ENCODE measurements at regions not wholly inside any gene's neighbourhood (a gene's known extent, or its start where the extent isn't known, plus 50 kb on each side); places are given as distances from the start of the nearest gene placed in this dataset.

DNA sequence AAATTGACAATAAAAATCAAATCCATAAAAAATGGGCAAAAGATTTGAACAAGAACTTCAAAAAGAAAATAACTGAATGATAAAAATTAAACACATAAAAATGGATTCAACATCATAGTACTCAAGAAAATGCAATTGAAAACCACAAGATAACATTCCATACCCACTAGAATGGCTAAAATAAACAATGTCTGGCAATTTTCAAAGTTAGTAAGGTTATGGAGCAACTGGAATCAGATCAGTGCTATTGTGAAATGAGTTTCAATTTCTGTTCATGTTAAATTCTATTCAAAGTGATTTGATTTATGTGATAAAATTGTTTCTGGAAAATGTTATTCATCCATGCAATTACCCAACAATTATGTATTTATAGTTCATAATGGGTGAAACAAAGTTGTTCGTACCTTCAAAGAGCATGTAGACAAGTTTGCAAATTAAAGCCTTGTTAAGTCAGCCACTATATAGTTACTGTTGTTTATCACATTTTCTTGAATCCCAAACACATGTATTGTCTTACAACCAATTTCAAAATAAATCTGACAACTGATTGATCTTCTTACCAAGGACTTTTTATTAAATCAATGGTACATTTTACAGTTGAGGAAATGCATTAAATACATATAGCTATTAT, 151.5 kb upstream of the CENPW start:
- H3K4me3 ChIP-seq (ENCODE audit: control insufficient read depth in 1 of 2, extremely low read depth in 1 of 2, low read length in 1 of 2) = no peak overlapping the region
- H3K27ac ChIP-seq (ENCODE audit: low read length) = no peak overlapping the region
- Mint-ChIP-seq H3K9me3 (no peaks in the 10 kb centered on the region), H3K27me3 (no peaks in the 10 kb centered on the region), H3K27ac (no peak overlapping the region), H3K4me3 (no peak overlapping the region), H3K36me3 (peaks cover 5% of the 10 kb centered on the region), H3K4me1 (no peaks in the 10 kb centered on the region)
- ChIA-PET POLR2A (no interaction called here), CTCF (no interaction called here)
- DNase-seq (no peak), ATAC-seq (replicated peaks in 1 of 4) (no peak)
- H3K9me3 ChIP-seq = no peaks in the 10 kb centered on the region
- no peaks in the 10 kb centered on the region for H3K27me3 ChIP-seq (replicated peaks in 1 of 2; ENCODE audit: control insufficient read depth in 2 of 2, extremely low read depth in 1 of 2, insufficient read depth in 2 of 2, low read length in 1 of 2)
- no CpG with 5 or more reads among the region's 1 CpG for WGBS (ENCODE audit: insufficient coverage)
- H3K36me3 ChIP-seq (ENCODE audit: control insufficient read depth in 2 of 2, extremely low read depth in 1 of 2, insufficient read depth in 1 of 2, low read length in 1 of 2) = no peaks in the 10 kb centered on the region
- H3K4me1 ChIP-seq (ENCODE audit: control insufficient read depth in 1 of 2, extremely low read depth in 1 of 2, insufficient read depth in 2 of 2, low read length in 2 of 2) = no peaks in the 10 kb centered on the region

DNA sequence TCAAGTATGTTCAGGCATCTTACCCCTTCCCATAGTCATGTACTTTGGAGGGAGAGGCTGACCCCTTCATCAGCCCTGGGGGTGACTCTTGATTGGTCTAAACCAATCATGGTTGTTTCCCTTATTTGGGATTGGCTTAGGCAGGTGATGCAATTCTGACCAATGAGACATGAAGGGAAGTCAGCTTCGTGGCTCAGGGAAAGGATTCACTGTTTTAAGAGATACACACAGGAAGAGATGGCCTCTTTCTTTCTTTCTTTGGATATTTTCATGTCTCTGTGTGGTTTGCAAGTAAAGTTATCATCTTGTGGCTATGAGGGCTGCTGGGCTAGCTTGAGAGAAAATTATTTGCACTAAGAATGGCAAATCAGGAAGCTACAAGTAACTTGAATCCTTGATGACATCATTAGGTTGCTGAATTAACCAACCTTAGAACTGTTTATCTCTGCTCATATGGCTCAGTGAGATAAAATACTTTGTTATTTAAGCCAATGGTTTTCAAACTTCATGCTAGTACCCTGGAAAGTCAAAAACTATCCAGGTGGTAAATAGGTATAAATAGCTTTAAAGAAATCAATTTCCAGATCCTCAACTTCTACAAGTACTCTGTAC, 144.2 kb upstream of the CENPW start:
- CTCF ChIA-PET = no interaction called here

DNA sequence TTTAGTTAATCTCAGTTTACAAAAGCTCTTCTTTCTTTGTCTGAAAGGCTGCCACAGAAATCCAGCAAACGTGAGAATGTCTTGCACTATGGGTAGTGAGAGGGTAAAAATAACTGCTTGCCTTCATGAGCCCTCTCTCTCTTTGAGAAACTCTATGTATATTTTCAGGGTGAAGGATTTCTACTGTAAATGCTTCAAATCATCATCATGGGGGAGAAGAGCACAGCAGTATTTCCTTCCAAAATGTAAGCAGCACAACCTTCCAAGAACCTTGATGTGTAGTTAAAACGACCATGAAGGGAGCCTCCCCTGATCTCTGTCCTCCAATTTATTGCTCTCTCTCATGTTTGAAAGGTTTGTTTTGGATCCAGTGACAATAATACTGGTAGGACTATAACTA, 141.3 kb upstream of the CENPW start:
- H3K9me3 ChIP-seq = no peaks in the 10 kb centered on the region
- no peaks in the 10 kb centered on the region for H3K9me3 Mint-ChIP-seq
- H3K27ac Mint-ChIP-seq = no peak overlapping the region
- peaks cover 27% of the 10 kb centered on the region for H3K36me3 Mint-ChIP-seq
- no peaks in the 10 kb centered on the region for H3K36me3 ChIP-seq (ENCODE audit: control insufficient read depth in 2 of 2, extremely low read depth in 1 of 2, insufficient read depth in 1 of 2, low read length in 1 of 2)
- POLR2A ChIA-PET = no interaction called here
- no peak overlapping the region for H3K27ac ChIP-seq (ENCODE audit: low read length)
- no peaks in the 10 kb centered on the region for H3K27me3 Mint-ChIP-seq
- CTCF ChIA-PET = no interaction called here
- no peaks in the 10 kb centered on the region for H3K27me3 ChIP-seq (replicated peaks in 1 of 2; ENCODE audit: control insufficient read depth in 2 of 2, extremely low read depth in 1 of 2, insufficient read depth in 2 of 2, low read length in 1 of 2)
- no peaks in the 10 kb centered on the region for H3K4me1 ChIP-seq (ENCODE audit: control insufficient read depth in 1 of 2, extremely low read depth in 1 of 2, insufficient read depth in 2 of 2, low read length in 2 of 2)
- H3K4me3 ChIP-seq (ENCODE audit: control insufficient read depth in 1 of 2, extremely low read depth in 1 of 2, low read length in 1 of 2) = no peak overlapping the region
- H3K4me1 Mint-ChIP-seq = peaks cover 0 to 3% (median 0%) of the 10 kb centered on the region in 3 donors
- no peak for ATAC-seq (replicated peaks in 1 of 4)
- H3K4me3 Mint-ChIP-seq = no peak overlapping the region
- WGBS (ENCODE audit: insufficient coverage) = no CpG with 5 or more reads among the region's 2 CpGs
- no peak for DNase-seq

More for the DNA sequence above, 144.2 kb upstream of the CENPW start:
- Mint-ChIP-seq H3K4me3 (no peak overlapping the region), H3K9me3 (no peaks in the 10 kb centered on the region), H3K4me1 (peaks cover 0 to 3% (median 0%) of the 10 kb centered on the region in 3 donors), H3K27ac (no peak overlapping the region), H3K36me3 (peaks cover 22% of the 10 kb centered on the region), H3K27me3 (no peaks in the 10 kb centered on the region)
- no peaks in the 10 kb centered on the region for H3K36me3 ChIP-seq (ENCODE audit: control insufficient read depth in 2 of 2, extremely low read depth in 1 of 2, insufficient read depth in 1 of 2, low read length in 1 of 2)
- H3K4me1 ChIP-seq (ENCODE audit: control insufficient read depth in 1 of 2, extremely low read depth in 1 of 2, insufficient read depth in 2 of 2, low read length in 2 of 2) = no peaks in the 10 kb centered on the region
- no peaks in the 10 kb centered on the region for H3K9me3 ChIP-seq
- POLR2A ChIA-PET = interaction anchor here in 1 of 2 donors (0.6 kb wide), 1 partner anchor 1955 kb away, joined by 3 read pairs; no protein-coding TSS in a partner anchor
- H3K4me3 ChIP-seq (ENCODE audit: control insufficient read depth in 1 of 2, extremely low read depth in 1 of 2, low read length in 1 of 2) = no peak overlapping the region
- no peak for ATAC-seq (replicated peaks in 1 of 4)
- H3K27me3 ChIP-seq (replicated peaks in 1 of 2; ENCODE audit: control insufficient read depth in 2 of 2, extremely low read depth in 1 of 2, insufficient read depth in 2 of 2, low read length in 1 of 2) = no peaks in the 10 kb centered on the region
- 14% methylated on average over 1 of the region's 1 CpG for WGBS (ENCODE audit: insufficient coverage)
- H3K27ac ChIP-seq (ENCODE audit: low read length) = no peak overlapping the region
- DNase-seq = no peak

DNA sequence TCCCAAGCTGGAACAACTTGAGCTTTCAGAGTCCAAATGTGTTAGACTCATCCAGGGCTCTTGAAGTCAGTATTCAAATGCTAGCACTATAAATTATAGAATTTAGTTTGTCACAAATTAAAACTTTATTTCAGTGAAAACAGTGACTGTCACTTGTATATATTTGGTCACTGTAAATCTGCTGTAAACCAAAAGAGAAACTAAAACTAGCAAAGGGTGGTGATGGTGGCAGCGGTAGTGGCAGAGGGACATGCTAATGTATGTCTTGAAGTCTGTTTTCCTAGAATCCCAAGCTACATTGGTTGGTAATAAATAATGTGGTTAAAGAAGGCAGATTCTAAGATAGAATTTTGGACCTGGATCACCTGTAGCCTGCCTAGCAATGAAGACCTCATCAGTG, 140.4 kb upstream of the CENPW start:
- no peak overlapping the region for H3K4me3 ChIP-seq (ENCODE audit: control insufficient read depth in 1 of 2, extremely low read depth in 1 of 2, low read length in 1 of 2)
- no peak overlapping the region for H3K27ac Mint-ChIP-seq
- H3K4me1 Mint-ChIP-seq = peaks cover 0 to 3% (median 0%) of the 10 kb centered on the region in 3 donors
- H3K4me1 ChIP-seq (ENCODE audit: control insufficient read depth in 1 of 2, extremely low read depth in 1 of 2, insufficient read depth in 2 of 2, low read length in 2 of 2) = no peaks in the 10 kb centered on the region
- H3K36me3 Mint-ChIP-seq = peaks cover 23% of the 10 kb centered on the region
- no peaks in the 10 kb centered on the region for H3K9me3 Mint-ChIP-seq
- ATAC-seq (replicated peaks in 1 of 4) (no peak), DNase-seq (peak in 1 of 35 experiments; percentile 5)
- H3K27me3 Mint-ChIP-seq = no peaks in the 10 kb centered on the region
- WGBS (ENCODE audit: insufficient coverage) = no CpG with 5 or more reads among the region's 1 CpG
- ChIA-PET CTCF (no interaction called here), POLR2A (no interaction called here)
- H3K4me3 Mint-ChIP-seq = peak overlapping the region in 2 of 3 donors; percentile 6 to 52
- no peaks in the 10 kb centered on the region for H3K9me3 ChIP-seq
- H3K27me3 ChIP-seq (replicated peaks in 1 of 2; ENCODE audit: control insufficient read depth in 2 of 2, extremely low read depth in 1 of 2, insufficient read depth in 2 of 2, low read length in 1 of 2) = no peaks in the 10 kb centered on the region
- H3K36me3 ChIP-seq (ENCODE audit: control insufficient read depth in 2 of 2, extremely low read depth in 1 of 2, insufficient read depth in 1 of 2, low read length in 1 of 2) = no peaks in the 10 kb centered on the region
- no peak overlapping the region for H3K27ac ChIP-seq (ENCODE audit: low read length)

DNA sequence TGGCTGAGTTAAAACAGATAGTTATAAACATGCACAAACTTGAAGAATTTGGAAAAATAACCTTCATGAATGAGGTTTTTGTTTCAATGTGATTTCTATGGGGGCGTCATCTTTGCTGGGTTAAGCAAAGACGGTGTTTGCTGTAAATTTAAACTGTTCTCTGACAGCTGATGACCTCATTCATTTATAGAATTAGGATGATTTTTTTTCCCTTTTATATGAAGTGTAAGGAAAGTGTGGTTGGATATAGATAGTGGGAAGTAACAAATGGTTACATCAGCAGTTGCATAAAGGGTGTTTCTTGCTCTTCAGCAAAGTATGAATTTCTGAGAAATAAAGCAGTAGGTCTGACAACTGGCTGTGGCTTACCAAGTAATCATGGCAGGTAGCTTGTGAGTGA, 137.2 kb upstream of the CENPW start:
- Histone ChIP-seq H3K27me3 (replicated peaks in 1 of 2; ENCODE audit: control insufficient read depth in 2 of 2, extremely low read depth in 1 of 2, insufficient read depth in 2 of 2, low read length in 1 of 2) (no peaks in the 10 kb centered on the region), H3K4me3 (ENCODE audit: control insufficient read depth in 1 of 2, extremely low read depth in 1 of 2, low read length in 1 of 2) (no peak overlapping the region), H3K27ac (ENCODE audit: low read length) (no peak overlapping the region), H3K36me3 (ENCODE audit: control insufficient read depth in 2 of 2, extremely low read depth in 1 of 2, insufficient read depth in 1 of 2, low read length in 1 of 2) (no peaks in the 10 kb centered on the region), H3K4me1 (ENCODE audit: control insufficient read depth in 1 of 2, extremely low read depth in 1 of 2, insufficient read depth in 2 of 2, low read length in 2 of 2) (no peaks in the 10 kb centered on the region), H3K9me3 (no peaks in the 10 kb centered on the region)
- Mint-ChIP-seq H3K4me3 (no peak overlapping the region), H3K27ac (no peak overlapping the region), H3K4me1 (peaks cover 0 to 3% (median 0%) of the 10 kb centered on the region in 3 donors), H3K36me3 (peaks cover 20% of the 10 kb centered on the region), H3K9me3 (no peaks in the 10 kb centered on the region), H3K27me3 (no peaks in the 10 kb centered on the region)
- ATAC-seq (replicated peaks in 1 of 4) (no peak), DNase-seq (no peak)
- CTCF ChIA-PET = no interaction called here
- no CpG with 5 or more reads among the region's 2 CpGs for WGBS (ENCODE audit: insufficient coverage)
- POLR2A ChIA-PET = no interaction called here

DNA sequence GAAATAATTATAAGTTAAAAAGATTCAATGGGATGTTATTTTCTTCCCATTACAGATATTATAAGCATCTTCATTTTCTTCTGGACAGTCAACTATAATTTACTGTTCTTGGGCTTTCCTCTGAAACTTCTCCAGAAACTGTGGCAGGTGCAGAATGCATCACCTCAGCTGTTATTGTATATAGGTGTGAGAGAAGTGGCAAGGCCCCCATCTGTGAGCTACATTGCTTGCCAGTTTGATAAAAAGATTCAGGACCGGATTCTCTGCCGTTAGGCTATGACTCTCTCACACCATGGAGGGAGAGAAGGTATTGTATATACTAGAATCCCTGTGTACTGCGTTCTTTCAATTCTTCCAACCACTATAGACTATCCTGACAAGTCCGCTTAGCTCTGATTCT, 135.8 kb upstream of the CENPW start:
- Histone ChIP-seq H3K36me3 (ENCODE audit: control insufficient read depth in 2 of 2, extremely low read depth in 1 of 2, insufficient read depth in 1 of 2, low read length in 1 of 2) (no peaks in the 10 kb centered on the region), H3K27me3 (replicated peaks in 1 of 2; ENCODE audit: control insufficient read depth in 2 of 2, extremely low read depth in 1 of 2, insufficient read depth in 2 of 2, low read length in 1 of 2) (no peaks in the 10 kb centered on the region), H3K9me3 (no peaks in the 10 kb centered on the region), H3K4me3 (ENCODE audit: control insufficient read depth in 1 of 2, extremely low read depth in 1 of 2, low read length in 1 of 2) (no peak overlapping the region), H3K27ac (ENCODE audit: low read length) (no peak overlapping the region), H3K4me1 (ENCODE audit: control insufficient read depth in 1 of 2, extremely low read depth in 1 of 2, insufficient read depth in 2 of 2, low read length in 2 of 2) (no peaks in the 10 kb centered on the region)
- no CpG with 5 or more reads among the region's 4 CpGs for WGBS (ENCODE audit: insufficient coverage)
- no peaks in the 10 kb centered on the region for H3K9me3 Mint-ChIP-seq
- no peak overlapping the region for H3K4me3 Mint-ChIP-seq
- CTCF ChIA-PET = no interaction called here
- no peak overlapping the region for H3K27ac Mint-ChIP-seq
- ATAC-seq (replicated peaks in 1 of 4) (no peak), DNase-seq (no peak)
- POLR2A ChIA-PET = no interaction called here
- H3K4me1 Mint-ChIP-seq = peaks cover 0 to 3% (median 0%) of the 10 kb centered on the region in 3 donors
- H3K36me3 Mint-ChIP-seq = peaks cover 14% of the 10 kb centered on the region
- no peaks in the 10 kb centered on the region for H3K27me3 Mint-ChIP-seq

DNA sequence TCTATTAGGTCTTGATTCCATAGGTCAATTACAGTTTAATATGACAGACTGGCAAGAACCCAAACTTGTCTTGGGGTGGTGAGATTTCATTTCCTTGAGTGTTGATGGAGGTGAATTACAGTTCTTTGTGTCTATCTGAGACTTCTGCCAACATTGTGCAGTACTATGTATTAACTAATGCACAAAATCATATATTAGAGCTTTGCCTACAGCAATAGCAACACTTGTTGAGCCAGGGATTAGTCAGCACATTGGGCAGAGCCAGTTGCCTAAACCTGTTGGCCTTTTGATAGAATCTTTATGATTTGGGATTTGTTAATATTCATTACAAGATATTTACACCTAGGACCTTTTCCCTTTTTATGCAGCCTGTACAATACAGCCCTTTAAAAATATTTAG, 135.3 kb upstream of the CENPW start:
- Histone ChIP-seq H3K4me1 (ENCODE audit: control insufficient read depth in 1 of 2, extremely low read depth in 1 of 2, insufficient read depth in 2 of 2, low read length in 2 of 2) (no peaks in the 10 kb centered on the region), H3K27ac (ENCODE audit: low read length) (no peak overlapping the region), H3K9me3 (no peaks in the 10 kb centered on the region), H3K36me3 (ENCODE audit: control insufficient read depth in 2 of 2, extremely low read depth in 1 of 2, insufficient read depth in 1 of 2, low read length in 1 of 2) (no peaks in the 10 kb centered on the region), H3K4me3 (ENCODE audit: control insufficient read depth in 1 of 2, extremely low read depth in 1 of 2, low read length in 1 of 2) (no peak overlapping the region), H3K27me3 (replicated peaks in 1 of 2; ENCODE audit: control insufficient read depth in 2 of 2, extremely low read depth in 1 of 2, insufficient read depth in 2 of 2, low read length in 1 of 2) (no peaks in the 10 kb centered on the region)
- ATAC-seq (replicated peaks in 1 of 4) = no peak
- Mint-ChIP-seq H3K36me3 (peaks cover 9% of the 10 kb centered on the region), H3K4me1 (peaks cover 0 to 3% (median 0%) of the 10 kb centered on the region in 3 donors), H3K27ac (no peak overlapping the region), H3K9me3 (no peaks in the 10 kb centered on the region), H3K4me3 (no peak overlapping the region), H3K27me3 (no peaks in the 10 kb centered on the region)
- ChIA-PET POLR2A (no interaction called here), CTCF (no interaction called here)
- DNase-seq = no peak
